Type B pancreatic cell (in vitro differentiated cells): ENCODE measurements at regions not wholly inside any gene's neighbourhood (a gene's known extent, or its start where the extent isn't known, plus 50 kb on each side); places are given as distances from the start of the nearest gene placed in this dataset.

ENCODE experiments used
- DNase-seq: peaks from one replicate; pipeline ENCODE4 v3.0.0; 2021; ENCODE audit warnings: mixed read lengths; ENCODE audit not compliant: unreplicated experiment; ENCODE audit errors: extremely low spot score
- H3K27ac Mint-ChIP-seq: 2 replicates; pipeline ENCODE4 v1.8.0; 2021; ENCODE audit warnings: mild to moderate bottlenecking, mixed read lengths
- H3K27me3 Mint-ChIP-seq: 2 replicates; pipeline ENCODE4 v1.8.0; 2021; ENCODE audit warnings: mixed read lengths
- H3K36me3 Mint-ChIP-seq: 2 replicates; pipeline ENCODE4 v1.8.0; 2021; ENCODE audit warnings: mixed read lengths
- H3K4me1 Mint-ChIP-seq: one replicate; pipeline ENCODE4 v1.8.0; 2021; ENCODE audit warnings: mixed read lengths; ENCODE audit not compliant: unreplicated experiment
- H3K4me3 Mint-ChIP-seq: 2 replicates; pipeline ENCODE4 v1.8.0; 2021; ENCODE audit warnings: mild to moderate bottlenecking, mixed read lengths
- H3K9me3 Mint-ChIP-seq: 2 replicates; pipeline ENCODE4 v1.8.0; 2021; ENCODE audit warnings: mixed read lengths
- CTCF ChIP-seq: fragments of 200-600 bp; sonication (generic); conservative IDR thresholded peaks from 2 replicates; pipeline ENCODE4 v1.5.0; 2021; ENCODE audit warnings: antibody characterized with exemption, mild to moderate bottlenecking

- Mint-ChIP-seq H3K4me1 (peaks cover 11% of the 10 kb centered on the region), H3K27ac (no peak overlapping the region), H3K9me3 (peaks cover 4% of the 10 kb centered on the region), H3K4me3 (no peak overlapping the region), H3K36me3 (no peaks in the 10 kb centered on the region), H3K27me3 (peaks cover 15% of the 10 kb centered on the region)
- TF ChIP-seq CTCF: no peak
- no peak for DNase-seq
These were observed 109.9 kb downstream of the PFKFB3 start for GRCh38 chr10:6312636-6313035.

- DNase-seq: no peak
- TF ChIP-seq CTCF: no peak
- no peaks in the 10 kb centered on the region for H3K36me3 Mint-ChIP-seq
- H3K4me3 Mint-ChIP-seq: no peak overlapping the region
- peaks cover 11% of the 10 kb centered on the region for H3K4me1 Mint-ChIP-seq
- no peak overlapping the region for H3K27ac Mint-ChIP-seq
- H3K9me3 Mint-ChIP-seq: no peaks in the 10 kb centered on the region
- peaks cover 17% of the 10 kb centered on the region for H3K27me3 Mint-ChIP-seq
These were observed 110.6 kb downstream of the PFKFB3 start for GRCh38 chr10:6313111-6313895.

GRCh38 chr10:6314620-6315205, 112.0 kb downstream of the PFKFB3 start:
- H3K4me3 Mint-ChIP-seq: no peak overlapping the region
- H3K9me3 Mint-ChIP-seq: no peaks in the 10 kb centered on the region
- H3K27ac Mint-ChIP-seq: no peak overlapping the region
- H3K4me1 Mint-ChIP-seq: peaks cover 11% of the 10 kb centered on the region
- TF ChIP-seq CTCF: no peak
- no peaks in the 10 kb centered on the region for H3K36me3 Mint-ChIP-seq
- DNase-seq: no peak
- H3K27me3 Mint-ChIP-seq: peaks cover 17% of the 10 kb centered on the region

GRCh38 chr10:6319119-6319518, 116.4 kb downstream of the PFKFB3 start:
- no peak overlapping the region for H3K27ac Mint-ChIP-seq
- TF ChIP-seq CTCF: no peak
- H3K4me3 Mint-ChIP-seq: no peak overlapping the region
- H3K36me3 Mint-ChIP-seq: no peaks in the 10 kb centered on the region
- H3K4me1 Mint-ChIP-seq: no peaks in the 10 kb centered on the region
- peaks cover 3% of the 10 kb centered on the region for H3K9me3 Mint-ChIP-seq
- peaks cover 7% of the 10 kb centered on the region for H3K27me3 Mint-ChIP-seq
- DNase-seq: no peak

GRCh38 chr10:6320320-6321010, 117.7 kb downstream of the PFKFB3 start:
- peaks cover 4% of the 10 kb centered on the region for H3K9me3 Mint-ChIP-seq
- peaks cover 7% of the 10 kb centered on the region for H3K27me3 Mint-ChIP-seq
- H3K36me3 Mint-ChIP-seq: no peaks in the 10 kb centered on the region
- TF ChIP-seq CTCF: no peak
- no peak for DNase-seq
- no peaks in the 10 kb centered on the region for H3K4me1 Mint-ChIP-seq
- no peak overlapping the region for H3K4me3 Mint-ChIP-seq
- H3K27ac Mint-ChIP-seq: no peak overlapping the region
